Muscle of leg (tissue), 3 donors: ENCODE measurements at regions not wholly inside any gene's neighbourhood (a gene's known extent, or its start where the extent isn't known, plus 50 kb on each side); places are given as distances from the start of the nearest gene placed in this dataset.
A peak's percentile ranks its signal among the peaks of the same experiment; 100 is the strongest.

Experiments
- DNase-seq: peaks from one replicate; pipeline ENCODE4 v3.0.0; 2013
- H3K27ac ChIP-seq: one replicate; pipeline ENCODE4 v1.5.1; 2013; ENCODE audit warnings: mild to moderate bottlenecking, low read length, control low read depth
- H3K27me3 ChIP-seq: one replicate; pipeline ENCODE4 v1.6.1; 2013; ENCODE audit warnings: low read length; ENCODE audit not compliant: control insufficient read depth, insufficient read depth
- H3K36me3 ChIP-seq: one replicate; pipeline ENCODE4 v1.6.1; 2013; ENCODE audit warnings: low read length; ENCODE audit not compliant: control insufficient read depth, insufficient read depth
- H3K4me1 ChIP-seq: one replicate; pipeline ENCODE4 v1.6.1; 2013; ENCODE audit warnings: low read length; ENCODE audit not compliant: control insufficient read depth, insufficient read depth
- H3K4me3 ChIP-seq: one replicate; pipeline ENCODE4 v1.5.1; 2013; ENCODE audit warnings: low read length, control low read depth
- H3K9me3 ChIP-seq: replicated peaks from 2 replicates; pipeline ENCODE4 v1.6.1; 2013; ENCODE audit warnings: low read depth, low read length; ENCODE audit not compliant: control insufficient read depth
- WGBS: methylation state at CpG from one replicate; pipeline ENCODE4 v1.1.5; 2013; ENCODE audit warnings: missing lambda C conversion rate; ENCODE audit not compliant: insufficient coverage; 5-methylcytosine and 5-hydroxymethylcytosine counted together

DNA sequence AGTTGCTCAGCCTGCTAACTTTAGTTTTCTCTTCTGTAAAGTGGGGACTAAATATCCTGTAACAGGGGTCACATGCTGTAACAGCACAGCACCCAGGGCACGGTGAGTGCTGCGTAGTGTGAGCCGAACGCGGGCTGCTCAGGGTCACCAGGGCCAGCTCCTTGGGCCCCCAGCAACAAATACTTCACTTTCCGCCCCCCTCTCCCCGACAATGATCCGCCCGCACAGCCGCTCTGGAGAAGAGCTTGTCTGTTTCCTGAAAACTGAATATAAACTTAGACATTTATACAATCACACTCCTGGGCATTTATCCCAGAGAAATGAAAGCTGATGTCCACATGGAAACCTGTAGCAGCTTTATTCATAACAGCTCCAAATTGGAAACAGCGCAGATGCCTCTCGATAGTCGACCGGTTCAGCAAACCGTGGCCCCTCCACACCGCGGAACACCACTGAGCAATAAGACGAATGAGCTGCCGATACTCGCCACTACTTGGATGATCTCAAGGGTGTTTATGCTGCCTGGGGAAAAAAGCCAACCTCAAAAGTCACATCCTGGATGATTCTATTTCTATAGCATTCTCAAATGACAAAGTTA lies 267.2 kb downstream of the PARN start:
- no peak overlapping the region for H3K27ac ChIP-seq
- H3K4me1 ChIP-seq: peaks cover 6% of the 10 kb centered on the region
- no peak overlapping the region for H3K4me3 ChIP-seq
- peak; percentile 82 for DNase-seq
- no peaks in the 10 kb centered on the region for H3K9me3 ChIP-seq
- 18% methylated on average over 15 of the region's 20 CpGs for WGBS
- H3K27me3 ChIP-seq: peaks cover 7% of the 10 kb centered on the region
- H3K36me3 ChIP-seq: no peaks in the 10 kb centered on the region

- Histone ChIP-seq H3K4me1 (peaks cover 6% of the 10 kb centered on the region), H3K4me3 (no peak overlapping the region), H3K27me3 (peaks cover 11% of the 10 kb centered on the region), H3K36me3 (no peaks in the 10 kb centered on the region), H3K9me3 (no peaks in the 10 kb centered on the region), H3K27ac (no peak overlapping the region)
- DNase-seq: no peak
- 92% methylated on average over 4 of the region's 8 CpGs for WGBS
Measured at GRCh38 chr16:14360326-14361037, 269.6 kb downstream of the PARN start.

DNA sequence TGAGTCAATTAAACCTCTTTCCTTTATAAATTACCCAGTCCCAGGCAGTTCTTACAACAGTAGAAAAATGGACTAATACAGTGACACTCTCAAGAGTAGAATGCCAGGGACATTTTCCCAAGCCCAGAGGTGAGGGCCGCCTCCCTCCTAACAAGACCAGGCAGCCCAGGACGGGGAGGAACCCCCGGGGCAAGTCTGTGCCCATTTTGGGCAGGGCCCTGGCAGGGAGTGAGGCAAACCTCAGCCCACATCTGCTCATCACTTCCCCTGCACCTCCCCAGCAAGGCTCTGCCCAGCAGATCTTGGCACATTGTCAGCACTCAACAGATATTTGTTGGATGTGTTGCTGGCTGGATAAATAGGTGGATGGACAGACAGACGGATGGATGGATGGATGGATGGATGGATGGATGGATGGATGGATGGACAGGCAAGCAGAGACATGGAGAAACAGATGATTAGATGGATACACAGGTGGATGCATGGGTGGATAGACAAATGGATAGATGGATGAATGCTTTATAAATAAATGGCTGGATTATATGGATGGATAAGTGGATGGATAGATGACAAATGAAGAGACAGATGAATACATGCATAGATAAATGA lies 271.3 kb downstream of the PARN start:
- Histone ChIP-seq H3K4me1 (peaks cover 3% of the 10 kb centered on the region), H3K36me3 (no peaks in the 10 kb centered on the region), H3K27ac (no peak overlapping the region), H3K9me3 (no peaks in the 10 kb centered on the region), H3K4me3 (no peak overlapping the region), H3K27me3 (peaks cover 6% of the 10 kb centered on the region)
- no peak for DNase-seq
- WGBS: 47% methylated on average over 3 of the region's 4 CpGs

DNA sequence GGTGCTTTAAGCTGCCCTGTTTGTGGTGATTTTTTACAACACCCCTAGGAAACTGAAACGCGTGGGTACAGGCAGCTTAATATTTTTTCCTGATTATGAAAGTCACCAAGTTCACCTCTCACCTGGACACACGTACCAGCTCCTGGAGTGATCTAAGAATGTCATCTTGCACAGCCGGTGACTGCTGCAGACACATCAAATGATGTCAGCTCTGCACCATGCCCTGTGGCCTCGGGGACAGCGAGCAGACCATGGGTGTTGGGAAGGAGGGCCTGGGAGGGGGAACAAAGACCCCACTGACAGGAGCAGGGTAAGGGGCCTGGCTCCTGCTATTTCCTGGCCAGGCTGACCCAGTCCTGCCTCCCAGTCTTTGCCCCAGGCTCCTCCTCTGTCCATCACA lies 272.7 kb downstream of the PARN start:
- Histone ChIP-seq H3K4me1 (peaks cover 3% of the 10 kb centered on the region), H3K27ac (no peak overlapping the region), H3K27me3 (peaks cover 6% of the 10 kb centered on the region), H3K36me3 (no peaks in the 10 kb centered on the region), H3K4me3 (no peak overlapping the region), H3K9me3 (no peaks in the 10 kb centered on the region)
- WGBS: no CpG with 5 or more reads among the region's 6 CpGs
- DNase-seq: no peak

DNA sequence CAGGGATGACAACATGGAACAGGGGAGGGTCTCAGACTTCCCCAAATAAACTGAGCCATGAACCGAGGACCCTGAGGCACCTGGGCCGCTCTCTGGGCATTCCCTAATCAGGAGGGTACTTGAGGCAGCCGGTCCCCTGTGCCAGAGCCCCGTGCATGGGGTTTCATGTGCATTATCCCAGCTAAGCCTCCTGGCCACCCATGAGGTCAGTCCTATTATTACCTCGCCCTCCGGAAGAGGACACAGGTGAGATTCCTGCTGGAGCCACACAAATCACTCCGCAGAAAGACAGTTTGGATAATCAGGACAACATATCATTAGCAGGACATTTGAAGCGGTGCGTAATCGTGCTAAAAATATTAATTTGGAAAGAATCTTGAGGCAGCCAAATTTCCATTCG lies 274.0 kb downstream of the PARN start:
- Histone ChIP-seq H3K27me3 (peaks cover 6% of the 10 kb centered on the region), H3K27ac (no peak overlapping the region), H3K36me3 (no peaks in the 10 kb centered on the region), H3K4me1 (peaks cover 3% of the 10 kb centered on the region), H3K9me3 (no peaks in the 10 kb centered on the region), H3K4me3 (no peak overlapping the region)
- 43% methylated on average over 3 of the region's 11 CpGs for WGBS
- DNase-seq: peak; percentile 30

DNA sequence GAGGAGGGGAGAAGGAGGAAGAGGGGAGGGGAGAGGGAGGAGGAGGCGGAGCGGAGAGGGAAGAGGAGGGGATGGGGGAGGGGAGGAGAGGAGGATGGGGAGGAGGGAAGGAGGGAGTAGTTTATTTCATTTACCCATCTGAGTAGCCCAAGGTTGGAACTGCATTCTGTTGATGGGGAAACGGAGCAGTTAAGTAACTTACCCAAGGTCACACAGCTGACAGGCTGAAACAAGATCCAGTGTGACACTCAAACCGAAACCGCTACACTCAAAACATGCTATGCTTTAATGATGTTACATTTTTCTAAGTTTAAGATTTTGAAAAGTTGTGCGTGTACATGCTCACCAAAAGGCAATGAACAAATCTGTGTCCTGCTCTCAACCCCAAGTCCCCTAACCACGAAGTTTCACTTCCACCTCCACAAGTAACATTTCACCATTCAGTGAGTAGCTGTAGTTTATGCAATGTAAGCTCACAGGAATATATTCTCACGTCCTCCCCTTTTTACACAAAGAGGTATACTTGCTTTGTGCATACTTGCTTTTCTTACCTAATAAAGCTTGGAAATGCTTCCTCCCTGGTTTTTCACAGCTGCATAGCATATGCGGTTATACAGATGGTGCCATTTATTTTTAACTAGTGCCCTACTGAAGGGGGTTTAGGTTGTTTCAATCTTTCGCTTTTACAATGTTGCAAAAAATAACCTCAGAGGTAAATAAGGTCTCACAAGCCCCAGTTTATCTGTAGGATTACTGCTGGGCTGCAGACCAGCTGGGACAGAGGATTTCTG lies 275.3 kb downstream of the PARN start:
- peaks cover 6% of the 10 kb centered on the region for H3K27me3 ChIP-seq
- no peaks in the 10 kb centered on the region for H3K9me3 ChIP-seq
- H3K4me3 ChIP-seq: no peak overlapping the region
- WGBS: 0% methylated on average over 1 of the region's 10 CpGs
- no peaks in the 10 kb centered on the region for H3K36me3 ChIP-seq
- H3K4me1 ChIP-seq: peaks cover 3% of the 10 kb centered on the region
- DNase-seq: peak; percentile 61
- H3K27ac ChIP-seq: no peak overlapping the region

GRCh38 chr16:14353340-14353739 lies 276.7 kb downstream of the PARN start:
- DNase-seq: no peak
- H3K27ac ChIP-seq: no peak overlapping the region
- WGBS: no CpG with 5 or more reads among the region's 6 CpGs

DNA sequence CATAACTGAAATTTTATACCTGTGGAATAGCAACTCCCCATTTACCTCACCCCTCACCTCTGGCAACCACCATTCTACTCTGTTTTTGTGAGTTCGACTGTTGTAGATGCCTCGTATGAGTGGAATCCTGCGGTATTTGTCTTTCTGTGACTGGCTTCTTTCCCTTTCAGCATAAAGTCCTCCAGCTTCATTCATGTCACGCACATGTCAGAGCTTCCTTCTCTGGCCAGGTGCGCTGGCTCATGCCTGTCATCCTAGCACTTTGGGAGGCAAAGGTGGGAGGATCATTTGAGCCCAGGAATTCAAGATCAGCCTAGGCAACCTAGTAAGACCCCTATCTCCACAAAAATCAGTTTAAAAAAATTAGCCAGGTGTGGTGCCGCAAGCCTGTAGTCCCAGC lies 278.4 kb downstream of the PARN start:
- Histone ChIP-seq H3K36me3 (no peaks in the 10 kb centered on the region), H3K9me3 (peaks cover under 1% of the 10 kb centered on the region), H3K27me3 (peaks cover 3% of the 10 kb centered on the region), H3K4me1 (peaks cover 3% of the 10 kb centered on the region), H3K27ac (no peak overlapping the region), H3K4me3 (no peak overlapping the region)
- no peak for DNase-seq
- no CpG with 5 or more reads among the region's 6 CpGs for WGBS

More at GRCh38 chr16:14353340-14353739, 276.7 kb downstream of the PARN start:
- Histone ChIP-seq H3K36me3 (no peaks in the 10 kb centered on the region), H3K4me3 (no peak overlapping the region), H3K9me3 (no peaks in the 10 kb centered on the region), H3K4me1 (peaks cover 3% of the 10 kb centered on the region), H3K27me3 (peaks cover 6% of the 10 kb centered on the region)

- H3K9me3 ChIP-seq: peaks cover 8% of the 10 kb centered on the region
- DNase-seq: no peak
- 60% methylated on average over 2 of the region's 8 CpGs for WGBS
- H3K36me3 ChIP-seq: no peaks in the 10 kb centered on the region
- H3K27ac ChIP-seq: no peak overlapping the region
- H3K4me1 ChIP-seq: peaks cover 3% of the 10 kb centered on the region
- H3K4me3 ChIP-seq: no peak overlapping the region
- H3K27me3 ChIP-seq: no peaks in the 10 kb centered on the region
Measured at GRCh38 chr16:14350626-14351025, 279.4 kb downstream of the PARN start.

- H3K4me3 ChIP-seq: no peak overlapping the region
- WGBS: 81% methylated on average over 6 of the region's 8 CpGs
- no peak overlapping the region for H3K27ac ChIP-seq
Measured at GRCh38 chr16:14350081-14350480, 279.0 kb downstream of the MRTFB start.

More at GRCh38 chr16:14350081-14350480, 279.0 kb downstream of the MRTFB start:
- no peaks in the 10 kb centered on the region for H3K36me3 ChIP-seq
- H3K27me3 ChIP-seq: no peaks in the 10 kb centered on the region
- no peak for DNase-seq
- H3K9me3 ChIP-seq: peaks cover 8% of the 10 kb centered on the region
- H3K4me1 ChIP-seq: peaks cover 1% of the 10 kb centered on the region
